Smooth muscle cell (in vitro differentiated cells): ENCODE measurements at regions not wholly inside any gene's neighbourhood (a gene's known extent, or its start where the extent isn't known, plus 50 kb on each side); places are given as distances from the start of the nearest gene placed in this dataset.

ENCODE experiments used
- DNase-seq: peaks from one replicate; lab custom pipeline; 2025; ENCODE audit not compliant: unreplicated experiment; lab: John Stamatoyannopoulos, UW
- H2AFZ ChIP-seq: fragments of 200-600 bp; sonication (generic); 2 replicates; pipeline ENCODE4 v1.6.0; 2016; ENCODE audit warnings: antibody characterized with exemption, low read depth, mild to moderate bottlenecking
- H3F3A ChIP-seq: fragments of 200-600 bp; sonication (generic); 2 replicates; pipeline ENCODE4 v1.6.0; 2017; ENCODE audit warnings: antibody characterized with exemption, low read depth
- H3K27ac ChIP-seq: fragments of 200-600 bp; sonication (generic); 2 replicates; pipeline ENCODE4 v1.5.1; 2016; ENCODE audit warnings: low read depth, mild to moderate bottlenecking
- H3K27me3 ChIP-seq: fragments of 200-600 bp; sonication (generic); 2 replicates; pipeline ENCODE4 v1.6.1; 2016; ENCODE audit warnings: low read depth, mild to moderate bottlenecking
- H3K36me3 ChIP-seq: fragments of 200-600 bp; sonication (generic); 2 replicates; pipeline ENCODE4 v1.5.1; 2016; ENCODE audit warnings: low read depth
- H3K4me1 ChIP-seq: fragments of 200-600 bp; sonication (generic); 2 replicates; pipeline ENCODE4 v1.5.1; 2016; ENCODE audit warnings: low read depth
- H3K4me2 ChIP-seq: fragments of 200-600 bp; sonication (generic); 2 replicates; pipeline ENCODE4 v1.6.0; 2016; ENCODE audit warnings: mild to moderate bottlenecking
- H3K4me3 ChIP-seq: fragments of 200-600 bp; sonication (generic); 2 replicates; pipeline ENCODE4 v1.5.1; 2016; ENCODE audit warnings: mild to moderate bottlenecking
- H3K79me2 ChIP-seq: fragments of 200-600 bp; sonication (generic); 2 replicates; pipeline ENCODE4 v1.6.0; 2016; ENCODE audit warnings: low read depth, mild to moderate bottlenecking
- H3K9ac ChIP-seq: fragments of 200-600 bp; sonication (generic); 2 replicates; pipeline ENCODE4 v1.6.0; 2016; ENCODE audit warnings: low read depth
- H3K9me3 ChIP-seq: fragments of 200-600 bp; sonication (generic); replicated peaks from 2 replicates; pipeline ENCODE4 v1.5.1; 2016; ENCODE audit warnings: low read depth
- H4K20me1 ChIP-seq: fragments of 200-600 bp; sonication (generic); 2 replicates; pipeline ENCODE4 v1.6.0; 2016; ENCODE audit warnings: low read depth
- CTCF ChIP-seq: fragments of 200-600 bp; sonication (generic); IDR thresholded peaks from 2 replicates; pipeline ENCODE4 v1.5.1; 2017; ENCODE audit warnings: borderline replicate concordance, mild to moderate bottlenecking, antibody characterized with exemption; ENCODE audit not compliant: insufficient read depth, poor library complexity, severe bottlenecking
- WGBS: methylation state at CpG from one replicate; pipeline ENCODE4 v1.1.7; 2016; ENCODE audit warnings: low lambda C conversion rate; 5-methylcytosine and 5-hydroxymethylcytosine counted together

- Histone ChIP-seq H3K9me3 (no peaks in the 10 kb centered on the region), H3K27ac (no peak overlapping the region), H3K4me2 (no peak overlapping the region), H2AFZ (no peak overlapping the region), H3K4me1 (peaks cover 71% of the 10 kb centered on the region), H3K9ac (no peak overlapping the region), H3K79me2 (no peaks in the 10 kb centered on the region), H3K27me3 (no peaks in the 10 kb centered on the region), H3K36me3 (no peaks in the 10 kb centered on the region), H3K4me3 (no peak overlapping the region), H4K20me1 (no peaks in the 10 kb centered on the region), H3F3A (no peaks in the 10 kb centered on the region)
- TF ChIP-seq CTCF: no peak
- 87% methylated on average over 11 of the region's 11 CpGs for whole genome bisulfite sequencing
- DNase-seq: no peak
Observed at GRCh38 chr13:99725644-99726043, 224.4 kb downstream of the TM9SF2 start.

DNA sequence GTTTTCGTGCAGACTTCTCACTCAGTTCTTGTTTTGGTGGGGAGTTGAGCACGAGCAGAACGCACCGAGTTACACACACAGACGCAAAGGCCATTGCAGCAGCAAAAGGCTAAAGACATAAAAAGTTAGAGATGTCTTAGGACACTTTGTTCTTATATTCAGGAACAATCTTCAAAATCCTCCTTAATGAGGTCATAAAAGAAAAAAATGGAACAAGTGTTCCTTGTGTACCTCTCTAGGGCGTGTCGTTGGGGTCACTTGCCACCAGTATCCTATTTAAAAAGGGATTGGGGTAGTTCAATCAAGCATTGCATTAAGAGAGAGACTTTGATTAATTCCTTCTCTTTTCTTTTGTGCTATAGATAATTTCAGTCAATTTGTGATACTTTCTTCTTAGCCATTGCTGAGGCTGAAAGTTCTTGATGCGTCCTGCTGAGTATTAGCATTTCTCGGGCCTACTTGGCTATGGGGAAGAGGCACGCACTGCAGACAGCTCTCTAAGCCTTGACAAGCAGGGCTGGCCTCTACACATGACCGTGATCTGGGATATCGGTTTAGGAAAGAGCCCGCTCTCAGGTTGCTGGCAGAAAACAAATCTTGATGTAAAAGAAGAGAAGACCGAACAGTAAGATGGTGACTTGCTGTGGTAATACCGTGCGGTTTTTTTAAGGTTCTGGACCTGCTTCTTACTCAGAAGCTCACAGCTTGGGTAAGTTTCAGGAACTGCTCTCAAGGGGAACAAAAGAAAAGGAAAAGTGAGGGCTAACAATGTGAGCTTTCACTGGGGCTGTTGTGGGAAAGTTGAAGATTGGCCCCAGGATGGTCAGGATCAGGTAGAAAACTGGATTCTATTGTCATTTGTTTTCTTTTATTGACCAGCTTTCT, 223.6 kb downstream of the TM9SF2 start:
- Histone ChIP-seq H4K20me1 (no peaks in the 10 kb centered on the region), H3K4me2 (no peak overlapping the region)
- no peak for TF ChIP-seq CTCF

DNA sequence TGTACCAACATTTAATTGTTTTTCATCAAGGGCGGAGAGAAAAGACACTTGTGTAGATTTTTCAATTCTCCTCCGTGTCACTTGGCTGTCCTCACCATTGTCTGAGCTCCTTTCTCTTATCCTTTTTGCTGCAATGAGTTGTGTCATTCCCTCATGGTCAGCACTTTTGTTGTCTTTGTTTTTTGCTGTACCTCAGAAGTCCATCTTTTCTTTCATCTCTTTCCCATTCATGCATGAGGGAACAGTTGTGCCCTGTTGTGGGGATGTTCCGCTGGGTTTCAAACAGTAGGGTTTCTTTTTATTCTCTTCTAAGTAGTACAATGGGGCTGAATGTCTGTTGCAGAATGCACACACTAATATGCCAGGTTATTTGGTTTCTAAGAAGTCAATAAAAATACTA, 222.6 kb downstream of the TM9SF2 start:
- 94% methylated on average over 3 of the region's 3 CpGs for WGBS
- no peak overlapping the region for H2AFZ ChIP-seq
- H3K27ac ChIP-seq: no peak overlapping the region

More for the DNA sequence above, 223.6 kb downstream of the TM9SF2 start:
- H2AFZ ChIP-seq: no peak overlapping the region
- no peak overlapping the region for H3K9ac ChIP-seq
- no peaks in the 10 kb centered on the region for H3K9me3 ChIP-seq
- no peaks in the 10 kb centered on the region for H3K79me2 ChIP-seq
- H3K27me3 ChIP-seq: no peaks in the 10 kb centered on the region
- H3K27ac ChIP-seq: no peak overlapping the region
- no peak overlapping the region for H3K4me3 ChIP-seq
- WGBS: 95% methylated on average over 16 of the region's 16 CpGs
- DNase-seq: no peak
- no peaks in the 10 kb centered on the region for H3K36me3 ChIP-seq
- H3K4me1 ChIP-seq: peaks cover 79% of the 10 kb centered on the region
- H3F3A ChIP-seq: no peaks in the 10 kb centered on the region

More for the DNA sequence above, 222.6 kb downstream of the TM9SF2 start:
- Histone ChIP-seq H3K4me3 (no peak overlapping the region), H3K27me3 (no peaks in the 10 kb centered on the region), H3K9ac (no peak overlapping the region), H3F3A (no peaks in the 10 kb centered on the region), H3K79me2 (no peaks in the 10 kb centered on the region), H3K9me3 (no peaks in the 10 kb centered on the region), H3K36me3 (no peaks in the 10 kb centered on the region), H3K4me2 (no peak overlapping the region), H4K20me1 (no peaks in the 10 kb centered on the region), H3K4me1 (peaks cover 81% of the 10 kb centered on the region)
- no peak for TF ChIP-seq CTCF
- no peak for DNase-seq
